Femur (tissue), 1 donor: ENCODE measurements at regions not wholly inside any gene's neighbourhood (a gene's known extent, or its start where the extent isn't known, plus 50 kb on each side); places are given as distances from the start of the nearest gene placed in this dataset.

Experiments
- DNase-seq: peaks from one replicate; pipeline ENCODE4 v3.0.0-alpha.2; 2017

- no peak for DNase-seq
Measured at GRCh38 chr9:126154869-126155268, 171.8 kb upstream of the MVB12B start.

GRCh38 chr9:126155756-126156664 is 170.6 kb upstream of the MVB12B start:
- DNase-seq = no peak

GRCh38 chr9:126156898-126157297 is 169.7 kb upstream of the MVB12B start:
- no peak for DNase-seq

GRCh38 chr9:126157423-126157822 is 169.2 kb upstream of the MVB12B start:
- no peak for DNase-seq

- no peak for DNase-seq
Measured at GRCh38 chr9:126157826-126158587, 168.6 kb upstream of the MVB12B start.

- DNase-seq = no peak
Measured at GRCh38 chr9:126158588-126159429, 167.8 kb upstream of the MVB12B start.

- no peak for DNase-seq
Measured at GRCh38 chr9:126159430-126160060, 167.1 kb upstream of the MVB12B start.

GRCh38 chr9:126160067-126160853 is 166.4 kb upstream of the MVB12B start:
- DNase-seq = no peak

- no peak for DNase-seq
Measured at GRCh38 chr9:126160854-126161329, 165.7 kb upstream of the MVB12B start.

- DNase-seq = no peak
Measured at GRCh38 chr9:126162611-126163381, 163.8 kb upstream of the MVB12B start.

- no peak for DNase-seq
Measured at GRCh38 chr9:126164796-126165525, 161.7 kb upstream of the MVB12B start.

- DNase-seq = no peak
Measured at GRCh38 chr9:126165755-126166154, 160.9 kb upstream of the MVB12B start.

- DNase-seq = no peak
Measured at GRCh38 chr9:126166291-126166690, 160.3 kb upstream of the MVB12B start.

- DNase-seq = no peak
Measured at GRCh38 chr9:126166866-126167265, 159.8 kb upstream of the MVB12B start.

GRCh38 chr9:126169736-126170135 is 156.9 kb upstream of the MVB12B start:
- no peak for DNase-seq

GRCh38 chr9:126170286-126170823 is 156.3 kb upstream of the MVB12B start:
- DNase-seq = no peak

- DNase-seq = no peak
Measured at GRCh38 chr9:126171641-126172040, 155.0 kb upstream of the MVB12B start.

GRCh38 chr9:126173401-126173800 is 153.2 kb upstream of the MVB12B start:
- DNase-seq = no peak

GRCh38 chr9:126173929-126174328 is 152.7 kb upstream of the MVB12B start:
- no peak for DNase-seq

- no peak for DNase-seq
Measured at GRCh38 chr9:126183266-126183665, 143.4 kb upstream of the MVB12B start.
